Gastroesophageal sphincter (tissue), 3 donors: ENCODE measurements at regions not wholly inside any gene's neighbourhood (a gene's known extent, or its start where the extent isn't known, plus 50 kb on each side); places are given as distances from the start of the nearest gene placed in this dataset.

Experiments
- POLR2AphosphoS5 ChIP-seq: sonication (generic); formaldehyde crosslinking; IDR thresholded peaks from one replicate; pipeline ENCODE4 v1.6.1; 2017; ENCODE audit warnings: antibody characterized with exemption
- TF ChIP-seq, protein P1 (sequence below), 4 experiments: fragments of 200-600 bp in 2 of 4; fragments of 450-650 bp in 2 of 4; sonication (generic) in 1 of 4; IDR thresholded peaks; one replicate each; pipeline ENCODE4 v1.5.1; 2017 to 2019; ENCODE audit warnings: antibody characterized with exemption in 4 of 4, mild to moderate bottlenecking in 2 of 4, moderate library complexity in 2 of 4

DNA sequence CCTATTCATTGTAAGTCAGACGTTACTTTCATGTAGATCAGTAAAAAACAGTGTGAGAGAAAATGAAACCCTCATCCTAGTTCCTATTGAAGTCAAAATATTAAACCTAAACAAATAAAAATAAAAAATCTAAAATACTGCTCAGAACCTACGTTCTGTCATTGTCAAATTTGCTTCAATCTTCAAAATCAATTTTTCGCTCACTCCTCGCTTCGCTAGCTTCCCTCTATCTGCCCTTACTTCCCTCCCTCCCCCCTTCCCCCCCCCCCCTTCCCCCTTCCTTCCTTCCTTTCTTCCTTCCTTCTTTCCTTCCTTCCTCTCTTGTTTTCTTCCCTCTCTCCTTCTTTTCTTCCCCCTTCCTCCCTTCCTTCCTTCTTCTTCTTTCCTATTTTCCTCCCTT is 310.9 kb upstream of the PDE3A start:
- TF ChIP-seq, protein P1, sequence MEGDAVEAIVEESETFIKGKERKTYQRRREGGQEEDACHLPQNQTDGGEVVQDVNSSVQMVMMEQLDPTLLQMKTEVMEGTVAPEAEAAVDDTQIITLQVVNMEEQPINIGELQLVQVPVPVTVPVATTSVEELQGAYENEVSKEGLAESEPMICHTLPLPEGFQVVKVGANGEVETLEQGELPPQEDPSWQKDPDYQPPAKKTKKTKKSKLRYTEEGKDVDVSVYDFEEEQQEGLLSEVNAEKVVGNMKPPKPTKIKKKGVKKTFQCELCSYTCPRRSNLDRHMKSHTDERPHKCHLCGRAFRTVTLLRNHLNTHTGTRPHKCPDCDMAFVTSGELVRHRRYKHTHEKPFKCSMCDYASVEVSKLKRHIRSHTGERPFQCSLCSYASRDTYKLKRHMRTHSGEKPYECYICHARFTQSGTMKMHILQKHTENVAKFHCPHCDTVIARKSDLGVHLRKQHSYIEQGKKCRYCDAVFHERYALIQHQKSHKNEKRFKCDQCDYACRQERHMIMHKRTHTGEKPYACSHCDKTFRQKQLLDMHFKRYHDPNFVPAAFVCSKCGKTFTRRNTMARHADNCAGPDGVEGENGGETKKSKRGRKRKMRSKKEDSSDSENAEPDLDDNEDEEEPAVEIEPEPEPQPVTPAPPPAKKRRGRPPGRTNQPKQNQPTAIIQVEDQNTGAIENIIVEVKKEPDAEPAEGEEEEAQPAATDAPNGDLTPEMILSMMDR (IDR thresholded peaks at IDR 0.05), result no peak
- no peak for TF ChIP-seq POLR2AphosphoS5
